K562 (cell line): ENCODE measurements at regions not wholly inside any gene's neighbourhood (a gene's known extent, or its start where the extent isn't known, plus 50 kb on each side); places are given as distances from the start of the nearest gene placed in this dataset.

ENCODE experiments used
- CBFA2T2 ChIP-seq: fragments of 450-650 bp; conservative IDR thresholded peaks from 2 replicates; pipeline ENCODE4 v1.6.1; 2017; ENCODE audit warnings: mild to moderate bottlenecking
- GABPB2 ChIP-seq: fragments of 250-450 bp; sonication (Bioruptor Pico); conservative IDR thresholded peaks from 2 replicates; pipeline ENCODE4 v1.5.1; 2021; ENCODE audit warnings: mild to moderate bottlenecking
- HDAC1 ChIP-seq, 2 experiments: fragments of 450-650 bp; IDR thresholded peaks; 2 replicates each; pipeline ENCODE4 v1.6.1; 2016 to 2017; ENCODE audit warnings: inconsistent platforms in 1 of 2, mild to moderate bottlenecking in 1 of 2, moderate library complexity in 1 of 2
- NFE2L1 ChIP-seq: fragments of 450-650 bp; IDR thresholded peaks from 2 replicates; pipeline ENCODE4 v1.6.1; 2016; ENCODE audit warnings: missing genetic modification characterization, low read depth, mild to moderate bottlenecking, missing compliant biosample characterization, moderate library complexity, borderline replicate concordance
- NR4A1 ChIP-seq, 2 experiments: fragments of 250-450 bp in 1 of 2; fragments of 450-650 bp in 1 of 2; sonication (Bioruptor Pico) in 1 of 2; IDR thresholded peaks; 2 replicates each; pipeline versions ENCODE4 v1.4.0 to v1.6.1; 2016 to 2020; ENCODE audit warnings: mild to moderate bottlenecking in 2 of 2, missing compliant biosample characterization in 1 of 2, missing genetic modification characterization in 1 of 2, moderate library complexity in 1 of 2
- POLR2AphosphoS2 ChIP-seq: IDR thresholded peaks from 2 replicates; pipeline ENCODE4 v1.6.1; 2012; ENCODE audit warnings: low read length, improper control_type of control experiment
- SMAD3 ChIP-seq: fragments of 450-650 bp; formaldehyde crosslinking; conservative IDR thresholded peaks from 2 replicates; pipeline ENCODE4 v1.4.0; 2020; ENCODE audit warnings: mild to moderate bottlenecking
- TEAD4 ChIP-seq, 2 experiments: sonication (generic) in 1 of 2; formaldehyde crosslinking in 1 of 2; IDR thresholded peaks; 2 replicates each; pipeline versions ENCODE4 v1.6.1 to v1.8.0; 2012 to 2022; ENCODE audit warnings: borderline replicate concordance in 1 of 2, inconsistent platforms in 1 of 2, low read length in 1 of 2, mild to moderate bottlenecking in 1 of 2, missing genetic modification reagents in 1 of 2
- ZC3H4 ChIP-seq: sonication (generic); formaldehyde crosslinking; IDR thresholded peaks from 2 replicates; pipeline ENCODE4 v1.9.0; 2021; ENCODE audit warnings: missing genetic modification reagents, borderline replicate concordance
- ZNF583 ChIP-seq: fragments of 250-450 bp; sonication (Bioruptor Pico); IDR thresholded peaks from 2 replicates; pipeline ENCODE4 v1.4.0; 2020
- TF ChIP-seq, protein P1 (sequence below): sonication (generic); formaldehyde crosslinking; IDR thresholded peaks from 2 replicates; pipeline ENCODE4 v1.8.0; 2022; ENCODE audit warnings: missing genetic modification reagents, mild to moderate bottlenecking, borderline replicate concordance
- TF ChIP-seq, protein P2 (sequence below): IDR thresholded peaks from 3 replicates; pipeline ENCODE4 v1.6.1; 2011; ENCODE audit warnings: borderline replicate concordance, mild to moderate bottlenecking; ENCODE audit not compliant: insufficient read length, insufficient read depth
- TF ChIP-seq, protein P3 (sequence below): fragments of 200-800 bp; sonication (Bioruptor generic); IDR thresholded peaks from 2 replicates; pipeline ENCODE4 v1.6.1; 2017; ENCODE audit warnings: missing genetic modification characterization, missing compliant biosample characterization
- TF ChIP-seq, protein P4 (sequence below): fragments of 250-450 bp; sonication (Bioruptor Pico); IDR thresholded peaks from 2 replicates; pipeline ENCODE4 v1.4.0; 2020
- TF ChIP-seq, protein P5 (sequence below), 2 experiments: fragments of 450-650 bp; conservative IDR thresholded peaks; 2 replicates each; pipeline ENCODE4 v1.6.1; 2017; ENCODE audit warnings: mild to moderate bottlenecking in 2 of 2, moderate library complexity in 2 of 2
- TF ChIP-seq, protein P6 (sequence below): IDR thresholded peaks from 2 replicates; pipeline ENCODE4 v1.6.1; 2012; ENCODE audit warnings: low read depth, low read length, improper control_type of control experiment, borderline replicate concordance

DNA sequence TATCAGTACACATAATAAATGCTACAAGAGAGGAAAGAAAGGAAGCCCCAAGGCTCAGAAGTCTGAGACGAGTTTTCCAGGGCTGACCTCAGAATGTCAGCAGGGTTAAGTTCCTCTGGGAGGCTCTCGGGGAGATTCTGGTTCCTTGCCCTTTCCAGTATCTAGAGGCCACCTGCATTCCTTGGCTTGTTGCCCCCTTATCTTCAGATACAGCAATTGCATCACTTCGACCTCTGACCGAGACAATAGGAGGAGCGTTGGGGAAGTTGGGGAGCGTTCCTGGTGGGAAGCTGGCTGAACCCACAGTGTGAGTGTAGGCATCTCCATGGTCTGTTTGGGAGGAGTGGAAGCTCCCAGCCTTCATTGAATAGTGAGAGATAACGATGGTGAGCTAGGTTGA is 72.0 kb upstream of the MTPN start (continued):
- TF ChIP-seq, protein P1, sequence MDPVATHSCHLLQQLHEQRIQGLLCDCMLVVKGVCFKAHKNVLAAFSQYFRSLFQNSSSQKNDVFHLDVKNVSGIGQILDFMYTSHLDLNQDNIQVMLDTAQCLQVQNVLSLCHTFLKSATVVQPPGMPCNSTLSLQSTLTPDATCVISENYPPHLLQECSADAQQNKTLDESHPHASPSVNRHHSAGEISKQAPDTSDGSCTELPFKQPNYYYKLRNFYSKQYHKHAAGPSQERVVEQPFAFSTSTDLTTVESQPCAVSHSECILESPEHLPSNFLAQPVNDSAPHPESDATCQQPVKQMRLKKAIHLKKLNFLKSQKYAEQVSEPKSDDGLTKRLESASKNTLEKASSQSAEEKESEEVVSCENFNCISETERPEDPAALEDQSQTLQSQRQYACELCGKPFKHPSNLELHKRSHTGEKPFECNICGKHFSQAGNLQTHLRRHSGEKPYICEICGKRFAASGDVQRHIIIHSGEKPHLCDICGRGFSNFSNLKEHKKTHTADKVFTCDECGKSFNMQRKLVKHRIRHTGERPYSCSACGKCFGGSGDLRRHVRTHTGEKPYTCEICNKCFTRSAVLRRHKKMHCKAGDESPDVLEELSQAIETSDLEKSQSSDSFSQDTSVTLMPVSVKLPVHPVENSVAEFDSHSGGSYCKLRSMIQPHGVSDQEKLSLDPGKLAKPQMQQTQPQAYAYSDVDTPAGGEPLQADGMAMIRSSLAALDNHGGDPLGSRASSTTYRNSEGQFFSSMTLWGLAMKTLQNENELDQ (CRISPR knock-in tag), result no peak
- TF ChIP-seq CBFA2T2 (peak; percentile 86), SMAD3 (CRISPR knock-in tag) (no peak), HDAC1 (IDR thresholded peaks at IDR 0.05) (0 out of 4 replicates have a peak, but pooled peaks of 1 of the 2 experiments have one; percentile 16), POLR2AphosphoS2 (no peak), TEAD4 (IDR thresholded peaks at IDR 0.05; ENCODE audit: low read length) (peak; percentile 92), TEAD4 (CRISPR knock-in tag; IDR thresholded peaks at IDR 0.05; ENCODE audit: borderline replicate concordance) (no peak), NFE2L1 (tag) (no peak), ZNF583 (CRISPR knock-in tag) (no peak), NR4A1 (CRISPR knock-in tag; IDR thresholded peaks at IDR 0.05) (no peak), NR4A1 (tag; IDR thresholded peaks at IDR 0.05) (no peak), GABPB2 (CRISPR knock-in tag) (no peak), ZC3H4 (CRISPR knock-in tag) (no peak)
- TF ChIP-seq, protein P2, sequence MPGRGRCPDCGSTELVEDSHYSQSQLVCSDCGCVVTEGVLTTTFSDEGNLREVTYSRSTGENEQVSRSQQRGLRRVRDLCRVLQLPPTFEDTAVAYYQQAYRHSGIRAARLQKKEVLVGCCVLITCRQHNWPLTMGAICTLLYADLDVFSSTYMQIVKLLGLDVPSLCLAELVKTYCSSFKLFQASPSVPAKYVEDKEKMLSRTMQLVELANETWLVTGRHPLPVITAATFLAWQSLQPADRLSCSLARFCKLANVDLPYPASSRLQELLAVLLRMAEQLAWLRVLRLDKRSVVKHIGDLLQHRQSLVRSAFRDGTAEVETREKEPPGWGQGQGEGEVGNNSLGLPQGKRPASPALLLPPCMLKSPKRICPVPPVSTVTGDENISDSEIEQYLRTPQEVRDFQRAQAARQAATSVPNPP, result no peak
- TF ChIP-seq, protein P3, sequence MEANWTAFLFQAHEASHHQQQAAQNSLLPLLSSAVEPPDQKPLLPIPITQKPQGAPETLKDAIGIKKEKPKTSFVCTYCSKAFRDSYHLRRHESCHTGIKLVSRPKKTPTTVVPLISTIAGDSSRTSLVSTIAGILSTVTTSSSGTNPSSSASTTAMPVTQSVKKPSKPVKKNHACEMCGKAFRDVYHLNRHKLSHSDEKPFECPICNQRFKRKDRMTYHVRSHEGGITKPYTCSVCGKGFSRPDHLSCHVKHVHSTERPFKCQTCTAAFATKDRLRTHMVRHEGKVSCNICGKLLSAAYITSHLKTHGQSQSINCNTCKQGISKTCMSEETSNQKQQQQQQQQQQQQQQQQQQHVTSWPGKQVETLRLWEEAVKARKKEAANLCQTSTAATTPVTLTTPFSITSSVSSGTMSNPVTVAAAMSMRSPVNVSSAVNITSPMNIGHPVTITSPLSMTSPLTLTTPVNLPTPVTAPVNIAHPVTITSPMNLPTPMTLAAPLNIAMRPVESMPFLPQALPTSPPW, result no peak
- TF ChIP-seq, protein P4, sequence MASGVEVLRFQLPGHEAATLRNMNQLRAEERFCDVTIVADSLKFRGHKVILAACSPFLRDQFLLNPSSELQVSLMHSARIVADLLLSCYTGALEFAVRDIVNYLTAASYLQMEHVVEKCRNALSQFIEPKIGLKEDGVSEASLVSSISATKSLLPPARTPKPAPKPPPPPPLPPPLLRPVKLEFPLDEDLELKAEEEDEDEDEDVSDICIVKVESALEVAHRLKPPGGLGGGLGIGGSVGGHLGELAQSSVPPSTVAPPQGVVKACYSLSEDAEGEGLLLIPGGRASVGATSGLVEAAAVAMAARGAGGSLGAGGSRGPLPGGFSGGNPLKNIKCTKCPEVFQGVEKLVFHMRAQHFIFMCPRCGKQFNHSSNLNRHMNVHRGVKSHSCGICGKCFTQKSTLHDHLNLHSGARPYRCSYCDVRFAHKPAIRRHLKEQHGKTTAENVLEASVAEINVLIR (CRISPR knock-in tag), result no peak
- TF ChIP-seq, protein P5, sequence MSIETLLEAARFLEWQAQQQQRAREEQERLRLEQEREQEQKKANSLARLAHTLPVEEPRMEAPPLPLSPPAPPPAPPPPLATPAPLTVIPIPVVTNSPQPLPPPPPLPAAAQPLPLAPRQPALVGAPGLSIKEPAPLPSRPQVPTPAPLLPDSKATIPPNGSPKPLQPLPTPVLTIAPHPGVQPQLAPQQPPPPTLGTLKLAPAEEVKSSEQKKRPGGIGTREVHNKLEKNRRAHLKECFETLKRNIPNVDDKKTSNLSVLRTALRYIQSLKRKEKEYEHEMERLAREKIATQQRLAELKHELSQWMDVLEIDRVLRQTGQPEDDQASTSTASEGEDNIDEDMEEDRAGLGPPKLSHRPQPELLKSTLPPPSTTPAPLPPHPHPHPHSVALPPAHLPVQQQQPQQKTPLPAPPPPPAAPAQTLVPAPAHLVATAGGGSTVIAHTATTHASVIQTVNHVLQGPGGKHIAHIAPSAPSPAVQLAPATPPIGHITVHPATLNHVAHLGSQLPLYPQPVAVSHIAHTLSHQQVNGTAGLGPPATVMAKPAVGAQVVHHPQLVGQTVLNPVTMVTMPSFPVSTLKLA (conservative IDR thresholded peaks at IDR 0.05), result no peak
- TF ChIP-seq, protein P6, sequence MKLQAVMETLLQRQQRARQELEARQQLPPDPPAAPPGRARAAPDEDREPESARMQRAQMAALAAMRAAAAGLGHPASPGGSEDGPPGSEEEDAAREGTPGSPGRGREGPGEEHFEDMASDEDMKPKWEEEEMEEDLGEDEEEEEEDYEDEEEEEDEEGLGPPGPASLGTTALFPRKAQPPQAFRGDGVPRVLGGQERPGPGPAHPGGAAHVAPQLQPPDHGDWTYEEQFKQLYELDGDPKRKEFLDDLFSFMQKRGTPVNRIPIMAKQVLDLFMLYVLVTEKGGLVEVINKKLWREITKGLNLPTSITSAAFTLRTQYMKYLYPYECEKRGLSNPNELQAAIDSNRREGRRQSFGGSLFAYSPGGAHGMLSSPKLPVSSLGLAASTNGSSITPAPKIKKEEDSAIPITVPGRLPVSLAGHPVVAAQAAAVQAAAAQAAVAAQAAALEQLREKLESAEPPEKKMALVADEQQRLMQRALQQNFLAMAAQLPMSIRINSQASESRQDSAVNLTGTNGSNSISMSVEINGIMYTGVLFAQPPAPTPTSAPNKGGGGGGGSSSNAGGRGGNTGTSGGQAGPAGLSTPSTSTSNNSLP, result no peak
